Amygdala (tissue), 56 donors: ENCODE measurements at regions not wholly inside any gene's neighbourhood (a gene's known extent, or its start where the extent isn't known, plus 50 kb on each side); places are given as distances from the start of the nearest gene placed in this dataset.
A peak's percentile ranks its signal among the peaks of the same experiment; 100 is the strongest.

Source experiments
- DNase-seq, 56 donors: peaks; one replicate each; lab custom pipeline; 2025; lab: John Stamatoyannopoulos, UW

- no peak for DNase-seq
These were observed 474.0 kb downstream of the COG6 start for GRCh38 chr13:40129467-40129866.

- DNase-seq, result no peak
These were observed 475.6 kb downstream of the COG6 start for GRCh38 chr13:40130871-40131636.

- DNase-seq, result no peak
These were observed 476.8 kb downstream of the COG6 start for GRCh38 chr13:40132249-40132648.

GRCh38 chr13:40136896-40137295 is 481.4 kb downstream of the COG6 start:
- no peak for DNase-seq

- no peak for DNase-seq
These were observed 481.9 kb downstream of the COG6 start for GRCh38 chr13:40137400-40137799.

- no peak for DNase-seq
These were observed 484.5 kb downstream of the COG6 start for GRCh38 chr13:40139896-40140520.

- DNase-seq, result no peak
These were observed 486.5 kb downstream of the COG6 start for GRCh38 chr13:40141859-40142555.

GRCh38 chr13:40143106-40143505 is 487.6 kb downstream of the COG6 start:
- no peak for DNase-seq

GRCh38 chr13:40143559-40143958 is 488.1 kb downstream of the COG6 start:
- no peak for DNase-seq

GRCh38 chr13:40145139-40145538 is 489.7 kb downstream of the COG6 start:
- DNase-seq, result no peak

GRCh38 chr13:40146063-40146462 is 490.6 kb downstream of the COG6 start:
- peak in 1 of 56 donors; percentile 28 for DNase-seq

- peak in 1 of 56 donors; percentile 27 for DNase-seq
These were observed 491.2 kb downstream of the COG6 start for GRCh38 chr13:40146611-40147117.

GRCh38 chr13:40148101-40148500 is 492.6 kb downstream of the COG6 start:
- no peak for DNase-seq

- no peak for DNase-seq
These were observed 493.3 kb downstream of the COG6 start for GRCh38 chr13:40148742-40149141.

GRCh38 chr13:40149611-40150274 is 494.3 kb downstream of the COG6 start:
- peak in 20 of 56 donors; percentile 3 to 51 (median 26) for DNase-seq

GRCh38 chr13:40151673-40152072 is 496.2 kb downstream of the COG6 start:
- no peak for DNase-seq

GRCh38 chr13:40152145-40152544 is 496.7 kb downstream of the COG6 start:
- DNase-seq, result no peak

GRCh38 chr13:40152922-40153321 is 497.5 kb downstream of the COG6 start:
- DNase-seq, result no peak

- peak in 1 of 56 donors; percentile 11 for DNase-seq
These were observed 498.1 kb downstream of the COG6 start for GRCh38 chr13:40153516-40153915.

GRCh38 chr13:40155201-40155600 is 499.7 kb downstream of the COG6 start:
- no peak for DNase-seq

GRCh38 chr13:40158218-40158617 is 502.8 kb downstream of the COG6 start:
- DNase-seq, result no peak
